Spleen (tissue), 7 donors: ENCODE measurements at regions not wholly inside any gene's neighbourhood (a gene's known extent, or its start where the extent isn't known, plus 50 kb on each side); places are given as distances from the start of the nearest gene placed in this dataset.

Experiments used
- POLR2A ChIP-seq, 3 donors: fragments of 450-650 bp; IDR thresholded peaks; one replicate each; pipeline ENCODE4 v1.5.1; 2017; ENCODE audit warnings: antibody characterized with exemption in 3 of 3, mild to moderate bottlenecking in 1 of 3
- POLR2AphosphoS5 ChIP-seq, 3 donors: sonication (generic); formaldehyde crosslinking; IDR thresholded peaks; one replicate each; pipeline ENCODE4 v1.5.1; 2017; ENCODE audit warnings: antibody characterized with exemption in 3 of 3
- TF ChIP-seq, protein P1 (sequence below), 11 experiments: fragments of 200-600 bp in 7 of 11; fragments of 450-650 bp in 4 of 11; sonication (generic) in 4 of 11; IDR thresholded peaks in 8 of 11; conservative IDR thresholded peaks in 3 of 11; 1 replicate in 7 of 11; 2 replicates in 4 of 11; pipeline versions ENCODE4 v1.4.0 to v1.8.0; 2016 to 2021; ENCODE audit warnings: antibody characterized with exemption in 11 of 11, inconsistent platforms in 4 of 11, mild to moderate bottlenecking in 1 of 11
- donor health status: DM: no; HTN: no; CAD: no; lungs with moderate emphysema.
- donor health status: DM: no; HTN: no; CAD: no.
- donor health status: DM: no; HTN: no; CAD: no.

DNA sequence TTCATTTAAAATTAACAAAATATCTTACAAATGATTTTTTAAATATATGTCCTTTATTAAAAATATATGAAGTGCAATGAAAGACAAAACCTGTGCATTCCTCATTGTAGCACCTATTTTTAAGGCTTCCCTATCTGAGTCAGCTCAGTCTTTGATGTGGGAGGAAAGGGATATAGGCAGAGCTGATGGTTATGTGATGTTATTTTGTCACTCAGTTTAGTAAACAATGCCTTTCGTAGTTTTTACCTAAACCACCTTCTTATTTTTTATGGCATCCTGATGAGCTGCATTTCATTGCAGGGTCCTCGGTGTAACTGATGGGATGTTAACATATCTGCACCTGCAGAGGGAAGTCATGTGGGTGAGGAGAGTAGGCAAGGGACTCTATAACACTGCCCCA lies 58.9 kb upstream of the FRMD6 start:
- TF ChIP-seq, protein P1, sequence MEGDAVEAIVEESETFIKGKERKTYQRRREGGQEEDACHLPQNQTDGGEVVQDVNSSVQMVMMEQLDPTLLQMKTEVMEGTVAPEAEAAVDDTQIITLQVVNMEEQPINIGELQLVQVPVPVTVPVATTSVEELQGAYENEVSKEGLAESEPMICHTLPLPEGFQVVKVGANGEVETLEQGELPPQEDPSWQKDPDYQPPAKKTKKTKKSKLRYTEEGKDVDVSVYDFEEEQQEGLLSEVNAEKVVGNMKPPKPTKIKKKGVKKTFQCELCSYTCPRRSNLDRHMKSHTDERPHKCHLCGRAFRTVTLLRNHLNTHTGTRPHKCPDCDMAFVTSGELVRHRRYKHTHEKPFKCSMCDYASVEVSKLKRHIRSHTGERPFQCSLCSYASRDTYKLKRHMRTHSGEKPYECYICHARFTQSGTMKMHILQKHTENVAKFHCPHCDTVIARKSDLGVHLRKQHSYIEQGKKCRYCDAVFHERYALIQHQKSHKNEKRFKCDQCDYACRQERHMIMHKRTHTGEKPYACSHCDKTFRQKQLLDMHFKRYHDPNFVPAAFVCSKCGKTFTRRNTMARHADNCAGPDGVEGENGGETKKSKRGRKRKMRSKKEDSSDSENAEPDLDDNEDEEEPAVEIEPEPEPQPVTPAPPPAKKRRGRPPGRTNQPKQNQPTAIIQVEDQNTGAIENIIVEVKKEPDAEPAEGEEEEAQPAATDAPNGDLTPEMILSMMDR (IDR thresholded peaks at IDR 0.05 in 8 of 11, conservative IDR thresholded peaks at IDR 0.05 in 3 of 11): no peak
- TF ChIP-seq POLR2AphosphoS5 (IDR thresholded peaks at IDR 0.05): no peak
- TF ChIP-seq POLR2A (IDR thresholded peaks at IDR 0.05): no peak
